ENCODE measurements at regions not wholly inside any gene's neighbourhood (a gene's known extent, or its start where the extent isn't known, plus 50 kb on each side); places are given as distances from the start of the nearest gene placed in this dataset.
"Not testable (repeated sequence)": the region's sequence is repeated elsewhere in the genome, so short reads cannot be mapped to it uniquely, and the experiment has no call there.

DNA sequence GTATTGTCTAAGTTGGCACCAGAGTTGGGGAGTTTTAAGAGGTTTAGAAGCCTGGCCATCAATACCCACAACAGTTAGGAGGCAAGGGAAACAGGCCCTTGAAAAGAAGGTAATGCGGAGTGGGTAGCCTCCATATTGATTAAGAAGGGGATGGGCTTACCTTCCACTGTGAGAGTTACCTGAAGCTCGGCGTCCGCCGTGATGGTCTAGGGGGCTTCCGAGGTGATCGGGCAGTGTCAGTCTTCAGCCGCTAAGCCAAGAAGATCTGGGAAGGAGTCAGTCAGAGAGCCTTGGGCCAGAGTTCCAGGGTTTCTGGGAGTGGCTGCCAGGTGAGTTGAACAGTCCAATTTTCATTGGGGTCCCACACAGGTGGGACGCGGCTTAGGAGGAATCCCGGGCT lies 1085.8 kb downstream of the PCDH9 start:
- not testable (repeated sequence) for DNase-seq

GRCh38 chr13:66139701-66140100 lies 1090.4 kb downstream of the PCDH9 start:
- DNase-seq: no peak

GRCh38 chr13:66139250-66139649 lies 1090.9 kb downstream of the PCDH9 start:
- no peak for DNase-seq

DNA sequence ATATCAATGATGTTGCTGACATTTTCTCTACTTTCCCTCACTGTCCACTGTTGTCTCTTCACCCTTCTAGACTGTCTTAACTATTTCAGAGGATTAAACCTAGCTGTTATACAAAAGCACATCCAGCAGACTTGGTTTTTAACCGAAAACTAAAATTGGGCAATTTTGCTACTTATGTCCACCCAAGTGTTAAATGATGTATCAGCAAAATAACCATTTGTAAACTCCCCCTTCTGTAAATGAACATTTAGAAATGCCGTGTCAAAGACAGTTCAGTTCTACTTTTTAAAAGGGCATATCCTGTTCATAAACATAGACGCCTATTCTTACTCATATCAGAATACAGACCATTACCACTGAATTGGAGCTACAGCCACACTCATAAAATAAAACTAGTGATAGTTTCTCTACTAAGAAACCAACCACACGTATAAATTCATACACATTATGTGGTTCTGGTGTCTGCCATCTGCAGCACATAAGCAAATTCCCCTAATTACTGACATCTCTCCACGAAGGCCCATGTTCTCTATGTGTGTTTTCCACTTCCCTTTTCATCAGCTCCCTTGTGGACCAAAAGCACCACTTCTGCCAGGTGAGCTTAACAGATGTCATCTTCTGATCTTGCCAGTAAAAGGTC lies 1091.8 kb downstream of the PCDH9 start:
- DNase-seq: no peak

- DNase-seq: no peak
Observed at GRCh38 chr13:66137384-66137783, 1092.8 kb downstream of the PCDH9 start.

- DNase-seq: no peak
Observed at GRCh38 chr13:66128692-66129269, 1101.4 kb downstream of the PCDH9 start.

GRCh38 chr13:66128201-66128600 lies 1101.9 kb downstream of the PCDH9 start:
- no peak for DNase-seq

- no peak for DNase-seq
Observed at GRCh38 chr13:66117563-66117962, 1112.6 kb downstream of the PCDH9 start.

GRCh38 chr13:66113882-66114526 lies 1116.1 kb downstream of the PCDH9 start:
- no peak for DNase-seq

GRCh38 chr13:66111628-66112027 lies 1118.5 kb downstream of the PCDH9 start:
- DNase-seq: no peak

DNA sequence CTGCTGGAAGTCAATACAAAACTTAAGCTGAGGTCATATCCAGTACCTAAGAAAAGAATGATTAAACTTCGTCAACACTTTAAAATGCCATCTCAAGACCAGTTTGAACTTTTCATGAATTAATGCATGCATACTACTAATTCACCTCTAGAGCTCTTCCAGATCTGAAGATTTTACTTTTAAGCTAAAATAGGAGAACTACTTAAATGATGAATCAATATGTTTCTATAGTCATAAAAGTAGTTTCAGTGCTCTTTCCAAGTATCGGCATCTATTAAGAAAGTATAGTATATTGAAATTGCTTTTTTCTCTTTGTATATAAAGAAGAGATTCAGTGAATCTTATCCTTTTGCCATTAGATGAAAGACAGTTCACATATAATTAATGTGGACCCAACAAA lies 1123.9 kb downstream of the PCDH9 start:
- no peak for DNase-seq

DNA sequence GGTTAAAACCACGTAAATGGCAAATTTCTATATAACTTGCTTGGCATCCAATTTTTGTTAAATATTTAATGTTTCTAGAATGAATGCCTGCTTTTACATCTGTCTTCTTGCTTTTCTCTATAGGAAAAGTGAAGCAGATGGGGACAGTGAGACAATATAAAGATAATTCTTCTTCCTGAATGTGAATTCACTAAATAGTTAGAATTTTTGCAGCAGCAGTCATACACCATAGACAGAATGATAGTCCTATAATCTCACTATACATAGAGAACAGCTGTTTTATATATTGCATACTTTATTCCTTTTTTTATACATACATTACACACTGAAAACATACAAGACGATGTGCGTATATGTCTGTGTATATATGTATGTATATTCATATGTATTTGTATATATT lies 1127.3 kb downstream of the PCDH9 start:
- DNase-seq: no peak

- DNase-seq: no peak
Observed at GRCh38 chr13:66099825-66100224, 1130.3 kb downstream of the PCDH9 start.

DNA sequence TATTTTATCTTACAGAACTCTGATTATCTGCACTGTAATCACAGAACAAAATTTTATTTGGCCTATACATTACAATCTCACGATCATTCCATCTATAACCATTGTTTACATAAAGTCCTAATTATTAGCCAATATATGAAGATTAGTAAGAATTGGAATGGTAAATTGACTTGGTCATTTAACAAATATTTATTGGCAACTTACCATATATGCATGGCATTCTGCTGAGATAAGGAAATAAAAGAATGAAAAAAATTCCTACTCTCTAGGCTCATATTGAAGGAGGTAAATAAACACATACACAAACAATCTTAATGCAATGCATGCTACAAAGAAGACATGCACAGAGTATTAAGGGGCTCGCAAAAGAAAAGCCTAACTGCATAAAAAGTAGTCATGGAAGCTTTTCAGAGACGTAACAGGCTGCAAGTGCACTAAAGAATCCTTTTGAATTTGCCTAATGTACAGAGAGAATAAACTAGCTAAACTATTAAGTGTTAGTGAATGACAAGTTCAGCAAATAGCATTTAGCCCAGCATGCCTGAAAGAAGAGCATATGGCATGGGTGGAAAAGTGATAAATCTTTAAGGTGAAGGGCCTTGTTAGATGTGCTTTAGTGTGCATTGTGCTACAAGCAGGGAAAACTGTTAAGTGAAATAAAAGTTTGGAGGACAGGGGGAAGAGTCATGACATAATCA lies 1131.1 kb downstream of the PCDH9 start:
- no peak for DNase-seq

DNA sequence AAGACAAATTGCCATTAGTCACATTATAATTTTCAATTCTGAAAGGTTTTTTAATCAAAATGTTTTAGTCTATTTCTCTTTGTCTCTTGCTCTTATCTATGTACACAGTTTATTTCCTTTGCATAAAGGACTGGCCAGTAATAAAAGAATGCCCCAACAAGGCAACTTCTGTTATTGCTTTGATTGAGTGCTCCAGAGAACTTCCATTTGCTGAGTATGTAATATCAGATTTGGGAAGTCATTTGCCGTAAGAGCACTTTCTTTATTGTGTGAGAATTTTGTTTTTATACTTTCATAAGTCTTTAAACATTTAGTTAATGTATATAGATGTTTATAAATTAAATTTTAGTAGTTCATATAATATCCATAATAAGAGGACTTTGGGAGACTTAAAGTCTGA lies 1140.4 kb downstream of the PCDH9 start:
- DNase-seq: no peak

GRCh38 chr13:66087269-66087710 lies 1142.8 kb downstream of the PCDH9 start:
- DNase-seq: no peak

- no peak for DNase-seq
Observed at GRCh38 chr13:66077132-66077689, 1152.9 kb downstream of the PCDH9 start.

DNA sequence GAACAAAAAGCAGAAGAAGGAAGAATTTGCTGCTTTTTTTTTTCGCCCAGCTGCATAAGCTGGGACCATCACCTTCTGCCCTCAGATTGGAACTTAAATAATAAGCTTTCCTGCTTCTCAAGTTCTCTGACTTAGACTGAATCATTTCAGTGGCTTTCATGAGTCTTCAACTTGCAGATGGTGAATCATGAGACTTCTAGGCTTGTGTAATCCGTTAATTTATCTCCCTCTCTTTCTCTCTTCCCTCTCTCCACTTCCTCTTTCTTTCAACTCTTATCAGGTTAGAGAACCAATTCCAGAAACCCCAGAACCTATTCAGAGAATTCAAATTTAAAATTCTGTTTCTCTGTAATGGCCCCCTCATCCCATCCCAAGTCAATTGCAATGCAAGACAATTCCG lies 1153.7 kb downstream of the PCDH9 start:
- no peak for DNase-seq

DNA sequence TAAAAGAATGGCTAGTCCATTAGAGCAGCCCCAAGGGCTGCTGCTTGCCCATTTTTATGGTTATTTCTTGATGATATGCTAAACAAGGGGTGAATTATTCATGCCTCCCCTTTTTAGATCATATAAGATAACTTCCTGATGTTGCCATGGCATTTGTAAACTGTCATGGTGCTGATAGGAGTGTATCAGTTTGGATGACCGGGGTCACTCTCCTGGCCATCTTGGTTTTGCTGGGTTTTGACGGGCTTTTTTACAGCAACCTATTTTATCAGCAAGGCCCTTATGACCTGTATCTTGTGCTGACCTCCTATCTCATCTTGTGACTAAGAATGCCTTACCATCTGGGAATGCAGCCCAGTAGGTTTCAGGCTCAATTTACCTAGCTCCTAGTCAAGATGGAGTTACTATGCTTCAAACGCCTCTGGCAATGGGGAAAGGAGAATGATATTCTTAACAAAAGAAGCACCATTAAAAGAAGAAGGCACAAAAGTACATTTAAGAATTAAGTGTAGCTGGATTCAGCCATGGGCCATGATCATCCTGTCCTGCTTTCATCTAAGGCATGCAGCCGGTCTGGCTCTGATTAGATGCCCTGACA lies 1156.0 kb downstream of the PCDH9 start:
- DNase-seq: no peak

DNA sequence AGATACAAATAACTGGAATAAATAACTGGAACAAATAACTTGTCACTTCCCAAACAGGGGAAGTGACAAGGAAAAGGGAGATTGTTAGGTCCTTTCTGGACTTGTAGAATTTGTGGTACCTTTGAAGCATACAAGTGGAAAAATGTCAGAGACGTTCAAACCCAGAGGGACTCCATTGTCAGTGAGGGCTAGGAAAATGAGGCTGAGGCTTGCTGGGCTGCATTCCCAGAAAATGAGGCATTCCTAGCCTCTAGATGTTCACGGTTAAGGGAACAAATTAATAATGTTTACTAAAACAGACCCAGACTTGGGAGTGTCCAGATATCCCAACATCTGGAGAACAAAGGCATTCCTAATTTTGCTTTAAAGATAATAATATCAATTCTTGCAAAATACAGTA lies 1158.0 kb downstream of the PCDH9 start:
- not testable (repeated sequence) for DNase-seq

- no peak for DNase-seq
Observed at GRCh38 chr13:66071608-66072007, 1158.5 kb downstream of the PCDH9 start.

DNA sequence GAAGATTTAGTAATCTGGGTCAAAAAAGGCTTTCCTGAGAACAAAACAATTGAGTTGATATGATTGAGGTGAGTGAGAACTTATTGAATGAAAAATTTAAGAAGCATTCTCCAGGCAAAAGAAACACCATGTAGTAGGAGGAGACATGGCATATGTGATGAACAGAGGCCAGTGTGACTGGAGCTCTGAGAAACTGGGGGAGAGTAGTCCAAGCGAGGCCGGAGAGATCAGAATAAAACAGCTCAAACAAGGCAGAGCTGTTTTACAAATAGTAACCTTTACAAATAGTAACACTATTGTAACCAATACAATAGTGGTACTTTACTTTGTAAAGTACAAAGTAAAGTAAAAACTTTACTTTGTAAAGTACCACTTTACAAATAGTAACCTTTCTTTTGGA lies 1159.1 kb downstream of the PCDH9 start:
- no peak for DNase-seq

GRCh38 chr13:66069570-66069969 lies 1160.6 kb downstream of the PCDH9 start:
- no peak for DNase-seq
